ENCODE measurements at regions not wholly inside any gene's neighbourhood (a gene's known extent, or its start where the extent isn't known, plus 50 kb on each side); places are given as distances from the start of the nearest gene placed in this dataset.
"Not testable (repeated sequence)": the region's sequence is repeated elsewhere in the genome, so short reads cannot be mapped to it uniquely, and the experiment has no call there.

- no peak for DNase-seq (ENCODE audit: low spot score)
These were observed 110.8 kb upstream of the SMURF2 start for GRCh38 chr17:64772845-64773299.

GRCh38 chr17:64771980-64772844 is 110.1 kb upstream of the SMURF2 start:
- no peak for DNase-seq (ENCODE audit: low spot score)

DNA sequence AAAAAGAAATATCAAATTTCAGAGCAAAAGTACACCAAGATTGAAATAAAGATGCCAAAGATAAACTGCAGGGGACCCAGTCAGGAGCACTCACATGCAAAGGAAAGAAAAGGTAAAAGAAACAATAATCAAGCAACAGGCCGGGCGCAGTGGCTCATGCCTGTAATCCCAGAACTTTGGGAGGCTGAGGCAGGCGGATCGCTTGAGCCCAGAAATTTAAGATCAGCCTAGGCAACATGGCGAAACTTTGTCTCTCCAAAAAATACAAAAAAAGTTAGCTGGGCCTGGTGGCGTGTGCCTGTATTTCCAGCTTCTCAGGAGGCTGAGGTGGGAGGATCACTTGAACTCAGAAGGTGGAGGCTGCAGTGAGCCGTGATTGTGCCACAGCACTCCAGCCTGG is 107.6 kb upstream of the SMURF2 start:
- DNase-seq (ENCODE audit: low spot score): no peak

DNA sequence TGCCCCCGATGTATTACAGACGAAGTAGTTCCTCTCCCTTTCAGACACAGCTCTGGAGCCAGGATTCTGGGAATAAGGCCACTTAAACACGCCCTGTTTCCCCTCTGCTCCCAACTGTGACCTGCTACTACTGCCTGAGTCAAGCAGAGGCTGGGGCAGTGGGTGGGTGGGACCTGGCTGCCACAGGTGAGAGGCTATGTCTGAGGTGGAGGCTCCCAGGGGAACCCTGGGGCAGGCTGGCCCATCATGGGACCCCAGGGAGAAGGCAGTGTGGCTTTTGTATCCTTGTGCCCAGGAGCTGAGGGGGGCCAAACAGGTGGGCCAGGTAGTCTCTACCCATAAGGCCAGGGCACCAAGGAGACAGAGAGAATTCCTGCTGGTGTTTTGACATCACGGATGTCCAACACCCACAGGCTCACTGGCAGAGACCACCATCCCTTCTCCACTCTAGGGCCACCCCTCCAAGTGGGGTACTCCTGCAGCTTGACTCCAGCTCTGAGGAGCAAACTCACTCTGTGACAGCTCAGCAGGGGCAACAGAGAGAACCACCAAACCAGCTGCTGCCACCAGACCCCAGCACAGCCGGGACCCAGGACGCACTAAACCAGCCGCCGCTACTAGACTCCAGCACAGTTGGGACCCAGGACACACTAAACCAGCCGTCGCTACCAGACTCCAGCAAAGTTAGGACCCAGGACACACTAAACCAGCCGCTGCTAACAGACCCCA is 105.3 kb upstream of the SMURF2 start:
- DNase-seq (ENCODE audit: low spot score): no peak

GRCh38 chr17:64765191-64765889 is 103.2 kb upstream of the SMURF2 start:
- no peak for DNase-seq (ENCODE audit: low spot score)

- DNase-seq (ENCODE audit: low spot score): no peak
These were observed 89.0 kb upstream of the SMURF2 start for GRCh38 chr17:64750891-64751677.

DNA sequence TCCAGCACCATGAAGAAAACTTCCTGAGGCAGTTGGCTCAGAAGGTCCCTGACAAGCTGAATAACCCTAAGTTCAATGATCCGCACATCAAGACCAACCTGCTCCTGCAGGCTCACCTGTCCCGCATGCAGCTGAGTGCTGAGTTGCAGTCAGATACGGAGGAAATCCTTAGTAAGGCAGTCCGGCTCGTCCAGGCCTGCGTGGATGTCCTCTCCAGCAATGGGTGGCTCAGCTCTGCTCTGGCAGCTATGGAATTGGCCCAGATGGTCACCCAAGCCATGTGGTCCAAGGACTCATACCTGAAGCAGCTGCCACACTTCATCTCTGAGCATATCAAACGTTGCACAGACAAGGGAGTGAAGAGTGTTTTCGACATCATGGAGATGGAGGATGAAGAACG is 88.4 kb upstream of the SMURF2 start:
- no peak for DNase-seq (ENCODE audit: low spot score)

DNA sequence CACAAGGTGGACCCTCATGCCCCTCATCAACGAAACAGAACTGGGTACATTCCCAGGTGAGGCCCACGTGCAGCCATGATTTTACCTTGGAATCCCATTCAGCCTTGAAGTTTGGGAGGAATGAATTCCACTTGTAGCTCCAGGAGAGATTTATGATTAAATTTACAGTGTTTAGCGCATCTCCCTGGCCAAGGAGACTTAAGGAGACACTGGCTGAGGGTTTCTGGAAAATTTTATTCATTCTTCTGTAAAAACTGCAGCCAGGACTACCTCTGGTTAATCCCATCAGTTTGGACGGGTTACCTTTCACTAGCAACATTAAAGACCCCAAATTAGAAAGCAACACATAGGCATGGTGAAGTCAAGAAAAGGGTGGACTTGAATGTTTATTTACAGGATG is 87.2 kb upstream of the SMURF2 start:
- no peak for DNase-seq (ENCODE audit: low spot score)

GRCh38 chr17:64747938-64748540 is 85.9 kb upstream of the SMURF2 start:
- DNase-seq (ENCODE audit: low spot score): no peak

DNA sequence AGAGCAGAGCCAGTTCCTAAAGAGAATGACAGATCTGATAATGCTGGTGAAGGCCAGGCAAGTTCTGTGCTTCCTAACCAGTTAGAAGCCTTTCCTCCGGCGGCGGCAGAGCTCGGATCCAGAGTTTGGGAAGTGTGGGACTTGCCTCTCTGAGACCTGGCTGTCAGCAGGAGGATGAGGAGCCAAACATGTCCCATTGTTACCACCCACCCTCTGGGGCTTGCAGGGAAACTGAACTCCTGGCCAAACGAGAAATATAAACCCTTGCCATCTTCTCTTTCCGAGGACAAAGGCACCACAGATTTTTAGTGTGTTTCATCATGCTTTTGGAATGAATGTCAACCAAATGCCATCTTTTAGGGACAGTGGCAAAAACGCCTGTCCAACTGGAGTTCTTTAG is 80.2 kb upstream of the SMURF2 start:
- DNase-seq (ENCODE audit: low spot score): no peak

GRCh38 chr17:64741916-64742315 is 79.8 kb upstream of the SMURF2 start:
- not testable (repeated sequence) for DNase-seq (ENCODE audit: low spot score)

DNA sequence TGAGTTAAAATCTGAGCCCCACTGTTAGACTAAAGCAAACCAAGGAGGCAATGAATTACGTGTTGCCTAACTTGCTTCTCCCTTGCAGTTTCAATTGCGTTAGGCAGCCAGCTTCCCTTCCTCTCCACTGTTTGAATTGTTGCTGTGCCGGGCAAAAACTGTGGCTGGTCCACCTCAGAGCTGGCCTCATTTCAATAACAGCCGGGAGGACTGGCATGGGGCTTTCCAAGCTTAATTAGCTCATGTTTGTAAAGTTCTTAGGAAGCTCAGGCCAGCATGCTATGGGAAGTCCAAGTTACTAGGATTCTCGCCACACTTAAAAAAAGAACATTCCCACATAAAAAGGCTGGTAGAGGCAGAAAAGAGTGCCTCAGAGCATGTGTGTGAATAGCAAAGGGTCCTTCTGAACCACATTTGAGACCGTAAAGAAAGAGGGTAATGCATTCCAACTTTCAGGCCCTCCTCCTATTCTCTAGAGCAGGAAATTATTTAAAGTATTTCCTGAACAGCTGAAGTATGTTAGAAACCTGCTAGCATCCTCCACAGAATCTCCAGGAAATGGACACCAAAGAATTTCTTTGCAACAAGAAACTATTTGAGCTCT is 79.0 kb upstream of the SMURF2 start:
- no peak for DNase-seq (ENCODE audit: low spot score)

GRCh38 chr17:64739316-64740058 is 77.4 kb upstream of the SMURF2 start:
- no peak for DNase-seq (ENCODE audit: low spot score)

- DNase-seq (ENCODE audit: low spot score): no peak
These were observed 74.8 kb upstream of the SMURF2 start for GRCh38 chr17:64736804-64737492.

DNA sequence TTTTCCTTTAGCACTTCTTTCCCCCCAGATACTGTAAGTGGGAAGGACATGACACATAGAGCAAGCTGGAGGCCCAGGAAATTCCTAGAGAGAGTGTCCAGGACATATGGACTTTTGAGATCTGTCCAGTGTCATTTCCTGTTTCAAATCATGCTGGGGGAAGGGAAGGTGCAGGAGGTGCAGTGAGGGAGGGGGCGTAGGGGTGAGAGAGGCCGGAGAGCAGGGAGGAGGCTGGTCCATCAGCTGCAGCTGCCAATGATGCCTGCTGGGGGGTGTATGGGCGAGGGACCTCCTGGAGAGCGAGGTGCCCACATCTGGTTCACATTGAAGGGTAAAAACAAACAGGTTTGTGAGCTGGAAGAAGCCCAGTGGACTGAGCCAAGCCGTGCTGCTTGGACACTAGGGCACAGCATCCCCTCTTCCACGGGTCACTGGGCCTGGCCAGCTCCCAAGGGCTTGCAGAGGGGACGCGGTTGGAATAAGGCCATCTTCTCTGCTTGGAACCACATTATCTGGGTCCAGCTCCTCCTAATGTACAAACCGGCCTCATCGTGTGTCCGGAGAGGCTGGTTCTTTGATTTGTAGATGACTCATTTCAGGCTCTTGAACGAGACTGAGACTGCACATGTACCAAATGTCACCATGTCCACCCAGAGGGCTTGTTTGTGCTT is 70.4 kb upstream of the SMURF2 start:
- DNase-seq (ENCODE audit: low spot score): no peak

DNA sequence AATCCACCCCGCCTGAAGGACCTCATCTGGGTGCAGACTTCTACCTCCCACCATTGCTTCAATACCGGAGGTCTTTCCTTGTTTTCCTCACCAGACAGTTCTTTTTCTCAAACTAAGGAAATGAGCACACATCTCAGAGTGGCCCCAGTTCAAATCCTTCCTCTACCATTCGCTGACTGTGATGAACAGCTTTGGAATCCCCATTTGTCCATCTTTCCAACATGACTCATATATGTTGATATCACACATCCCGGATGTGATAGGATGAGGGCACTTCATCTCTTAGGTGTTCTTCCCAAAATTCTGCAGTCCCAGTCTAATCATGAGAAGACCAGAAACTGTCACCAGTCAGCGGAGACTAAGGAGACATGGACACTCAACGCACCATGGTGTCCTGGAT is 67.9 kb upstream of the SMURF2 start:
- not testable (repeated sequence) for DNase-seq (ENCODE audit: low spot score)

DNA sequence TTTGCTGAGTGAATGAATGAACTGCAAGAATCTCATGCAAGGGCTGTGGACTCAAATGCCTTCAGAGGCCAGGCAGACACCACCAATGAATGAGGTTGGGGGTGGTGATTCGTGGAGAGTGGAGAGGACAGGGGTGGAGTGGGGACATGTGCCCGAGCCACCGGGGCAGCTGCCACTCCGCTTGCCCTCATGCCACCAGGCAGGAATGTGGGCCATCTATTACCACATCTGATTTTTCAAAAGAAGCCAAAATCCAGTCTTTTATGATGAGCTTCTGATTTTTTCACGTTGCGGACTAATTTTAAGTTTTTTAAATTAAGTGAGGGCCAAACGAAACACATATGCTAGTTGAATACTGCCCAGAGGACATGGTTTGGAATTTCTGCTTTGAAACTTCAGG is 67.1 kb upstream of the SMURF2 start:
- DNase-seq (ENCODE audit: low spot score): no peak

- DNase-seq (ENCODE audit: low spot score): no peak
These were observed 66.1 kb upstream of the SMURF2 start for GRCh38 chr17:64728041-64728695.

- not testable (repeated sequence) for DNase-seq (ENCODE audit: low spot score)
These were observed 63.9 kb upstream of the SMURF2 start for GRCh38 chr17:64726025-64726424.
